Neutrophil (primary cell): ENCODE measurements at regions not wholly inside any gene's neighbourhood (a gene's known extent, or its start where the extent isn't known, plus 50 kb on each side); places are given as distances from the start of the nearest gene placed in this dataset.

ENCODE experiments used
- H3K27ac ChIP-seq: fragments of 200-600 bp; sonication (generic); 2 replicates; pipeline ENCODE4 v1.5.1; 2016; ENCODE audit warnings: mild to moderate bottlenecking, moderate library complexity
- H3K27me3 ChIP-seq: fragments of 200-600 bp; sonication (generic); 2 replicates; pipeline ENCODE4 v1.6.0; 2016; ENCODE audit warnings: mild to moderate bottlenecking
- H3K36me3 ChIP-seq: fragments of 200-600 bp; sonication (generic); 2 replicates; pipeline ENCODE4 v1.5.1; 2017
- H3K4me1 ChIP-seq, 2 experiments: fragments of 200-600 bp in 1 of 2; sonication (generic) in 1 of 2; 1 replicate in 1 of 2; 2 replicates in 1 of 2; pipeline versions ENCODE4 v1.5.1 to v1.6.1; 2013 to 2016; ENCODE audit warnings: low read depth in 1 of 2, low read length in 1 of 2, mild to moderate bottlenecking in 1 of 2, moderate library complexity in 1 of 2; ENCODE audit not compliant: control insufficient read depth in 1 of 2, insufficient read depth in 1 of 2
- H3K4me3 ChIP-seq, 2 experiments: fragments of 200-600 bp in 1 of 2; sonication (generic) in 1 of 2; 1 replicate in 1 of 2; 2 replicates in 1 of 2; pipeline ENCODE4 v1.5.1; 2013 to 2016; ENCODE audit warnings: low read depth in 1 of 2, low read length in 1 of 2, mild to moderate bottlenecking in 1 of 2, moderate library complexity in 1 of 2
- H3K9me3 ChIP-seq: fragments of 200-600 bp; sonication (generic); 2 replicates; pipeline ENCODE4 v1.5.1; 2016
- TF ChIP-seq, protein P1 (sequence below): fragments of 200-600 bp; sonication (generic); IDR thresholded peaks from 2 replicates; pipeline ENCODE4 v1.5.1; 2016; ENCODE audit warnings: antibody characterized with exemption

DNA sequence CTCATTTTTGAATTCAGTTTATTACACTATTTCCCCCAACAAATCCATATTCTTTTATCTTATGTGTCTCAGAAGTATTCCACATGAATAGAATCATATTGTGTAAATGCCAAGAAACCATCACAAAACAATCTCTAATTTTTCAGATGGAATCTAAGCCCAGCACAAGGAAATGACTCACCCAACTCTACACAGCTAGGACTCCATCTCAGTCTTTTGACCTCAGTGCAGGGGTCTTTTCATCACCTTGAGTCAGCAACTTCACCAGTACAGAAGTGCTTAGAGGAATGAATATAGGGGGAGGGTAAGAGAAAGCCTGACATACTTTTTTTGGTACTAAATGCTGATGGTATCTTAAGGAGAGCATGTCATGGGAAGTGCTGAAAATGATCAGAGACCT is 169.3 kb upstream of the LRRN1 start:
- H3K9me3 ChIP-seq: no peaks in the 10 kb centered on the region
- TF ChIP-seq, protein P1, sequence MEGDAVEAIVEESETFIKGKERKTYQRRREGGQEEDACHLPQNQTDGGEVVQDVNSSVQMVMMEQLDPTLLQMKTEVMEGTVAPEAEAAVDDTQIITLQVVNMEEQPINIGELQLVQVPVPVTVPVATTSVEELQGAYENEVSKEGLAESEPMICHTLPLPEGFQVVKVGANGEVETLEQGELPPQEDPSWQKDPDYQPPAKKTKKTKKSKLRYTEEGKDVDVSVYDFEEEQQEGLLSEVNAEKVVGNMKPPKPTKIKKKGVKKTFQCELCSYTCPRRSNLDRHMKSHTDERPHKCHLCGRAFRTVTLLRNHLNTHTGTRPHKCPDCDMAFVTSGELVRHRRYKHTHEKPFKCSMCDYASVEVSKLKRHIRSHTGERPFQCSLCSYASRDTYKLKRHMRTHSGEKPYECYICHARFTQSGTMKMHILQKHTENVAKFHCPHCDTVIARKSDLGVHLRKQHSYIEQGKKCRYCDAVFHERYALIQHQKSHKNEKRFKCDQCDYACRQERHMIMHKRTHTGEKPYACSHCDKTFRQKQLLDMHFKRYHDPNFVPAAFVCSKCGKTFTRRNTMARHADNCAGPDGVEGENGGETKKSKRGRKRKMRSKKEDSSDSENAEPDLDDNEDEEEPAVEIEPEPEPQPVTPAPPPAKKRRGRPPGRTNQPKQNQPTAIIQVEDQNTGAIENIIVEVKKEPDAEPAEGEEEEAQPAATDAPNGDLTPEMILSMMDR: no peak
- H3K27ac ChIP-seq: no peak overlapping the region
- H3K27me3 ChIP-seq: no peaks in the 10 kb centered on the region
- no peaks in the 10 kb centered on the region for H3K36me3 ChIP-seq
- H3K4me3 ChIP-seq: no peak overlapping the region
- peaks cover 9% of the 10 kb centered on the region in 2 experiments for H3K4me1 ChIP-seq

DNA sequence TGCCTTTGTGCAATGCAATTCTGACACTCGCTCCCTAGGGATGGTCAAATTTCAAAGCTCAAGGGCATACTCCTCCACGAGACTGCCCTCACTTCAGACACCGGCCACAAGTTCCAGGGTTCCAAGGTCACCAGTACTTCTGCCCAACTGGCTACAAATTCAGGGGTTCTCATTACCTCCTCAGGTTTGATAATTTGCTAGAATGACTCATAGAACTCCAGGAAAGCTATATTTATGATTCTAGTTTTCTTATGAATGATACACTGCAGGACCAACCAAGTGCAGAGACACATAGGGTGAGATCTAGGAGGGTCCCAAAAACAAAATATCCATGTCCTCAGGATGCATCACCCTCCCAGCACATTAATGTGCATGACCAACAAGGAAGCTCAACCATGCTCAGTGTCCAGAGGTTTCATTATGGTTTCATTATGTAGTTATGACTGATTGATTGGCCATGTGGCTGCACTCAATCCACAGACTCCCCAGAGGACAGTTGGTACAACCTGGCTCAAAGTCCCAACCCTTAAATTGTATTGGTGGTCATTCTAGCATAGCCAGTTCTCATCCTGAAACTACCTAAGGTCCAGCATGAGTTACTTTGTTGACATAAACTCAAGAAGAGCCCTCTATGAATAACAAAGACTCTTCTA is 170.4 kb upstream of the LRRN1 start:
- Histone ChIP-seq H3K27me3 (no peaks in the 10 kb centered on the region), H3K27ac (no peak overlapping the region), H3K4me3 (no peak overlapping the region), H3K4me1 (peaks cover 9% of the 10 kb centered on the region in 2 experiments), H3K9me3 (no peaks in the 10 kb centered on the region), H3K36me3 (no peaks in the 10 kb centered on the region)
- TF ChIP-seq, protein P1: no peak

DNA sequence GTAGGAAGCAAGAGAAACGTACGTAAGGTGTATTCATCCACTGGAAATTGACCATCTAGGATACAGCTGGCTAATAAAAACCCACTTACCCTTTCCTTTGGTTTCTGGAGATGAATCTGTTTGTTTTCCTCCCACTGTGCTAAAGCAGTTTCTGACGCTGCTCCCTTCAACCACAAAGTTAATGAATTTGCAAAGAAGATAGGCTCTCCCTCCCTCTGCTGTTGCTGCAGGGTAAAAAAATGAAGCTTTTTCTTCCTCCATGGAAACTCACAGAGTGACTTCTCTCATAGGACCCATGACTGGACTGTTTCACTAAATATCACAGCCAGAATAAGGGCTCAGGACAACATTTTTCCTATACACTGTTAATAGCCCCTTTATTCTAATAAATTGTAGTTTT is 172.1 kb upstream of the LRRN1 start:
- no peaks in the 10 kb centered on the region for H3K36me3 ChIP-seq

DNA sequence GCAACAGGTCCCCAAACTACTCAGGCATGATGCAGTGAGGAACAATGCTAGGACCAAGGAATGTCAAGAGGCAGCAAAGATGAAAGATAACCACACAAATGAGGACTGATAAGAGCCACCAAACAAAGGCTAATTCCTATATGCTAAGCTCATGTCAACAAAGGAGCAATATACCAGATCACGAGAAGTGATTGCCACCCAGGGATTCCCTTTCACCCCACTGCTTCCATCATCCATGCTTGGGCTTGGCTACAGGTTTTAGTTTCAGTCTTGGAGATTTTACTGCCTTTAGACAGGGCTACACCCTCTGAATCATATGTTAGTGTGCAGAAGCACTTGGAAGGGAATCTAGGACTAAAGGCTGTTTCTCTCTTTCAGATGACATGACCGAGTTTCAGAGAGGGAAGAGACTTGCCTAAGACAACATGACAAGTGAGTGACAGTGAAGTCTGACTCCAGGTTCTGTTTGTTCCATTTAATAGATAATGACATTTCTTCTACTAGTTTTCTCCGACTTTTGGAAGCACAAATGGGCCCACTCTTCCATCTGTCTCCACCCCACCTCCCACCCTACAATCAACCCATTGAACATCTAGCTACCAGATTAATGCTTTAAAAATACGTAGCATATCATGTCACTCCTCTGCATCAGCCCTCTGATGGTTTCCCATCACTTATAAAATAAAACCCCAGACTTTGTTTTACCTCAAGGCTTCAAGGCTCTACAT is 173.5 kb upstream of the LRRN1 start:
- no peaks in the 10 kb centered on the region for H3K9me3 ChIP-seq
- no peaks in the 10 kb centered on the region for H3K27me3 ChIP-seq
- H3K4me3 ChIP-seq: no peak overlapping the region
- H3K27ac ChIP-seq: no peak overlapping the region
- H3K36me3 ChIP-seq: no peaks in the 10 kb centered on the region
- no peaks in the 10 kb centered on the region for H3K4me1 ChIP-seq
- TF ChIP-seq, protein P1: no peak

More for the DNA sequence above, 172.1 kb upstream of the LRRN1 start:
- Histone ChIP-seq H3K27me3 (no peaks in the 10 kb centered on the region), H3K4me3 (no peak overlapping the region), H3K9me3 (no peaks in the 10 kb centered on the region), H3K27ac (no peak overlapping the region), H3K4me1 (peaks cover 1% of the 10 kb centered on the region in 2 experiments)
- TF ChIP-seq, protein P1: no peak

DNA sequence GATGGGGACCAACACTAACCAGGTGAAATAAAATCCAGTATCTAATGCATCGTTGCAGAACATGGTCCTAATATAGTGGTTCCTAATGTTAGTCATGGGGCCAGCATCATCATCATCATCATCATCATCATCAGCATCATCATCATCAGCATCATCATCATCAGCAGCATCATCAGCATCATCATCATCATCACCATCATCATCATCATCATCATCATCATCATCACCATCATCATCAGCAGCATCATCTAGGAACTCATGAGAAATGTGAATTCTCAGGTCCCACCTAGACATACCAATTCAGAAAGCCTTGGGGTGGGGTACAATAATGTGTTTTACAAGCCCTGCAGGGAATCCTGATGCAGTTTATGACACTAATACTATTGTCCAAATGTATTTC is 179.4 kb upstream of the LRRN1 start:
- Histone ChIP-seq H3K4me3 (no peak overlapping the region), H3K4me1 (no peaks in the 10 kb centered on the region), H3K36me3 (no peaks in the 10 kb centered on the region), H3K27me3 (no peaks in the 10 kb centered on the region), H3K27ac (no peak overlapping the region), H3K9me3 (no peaks in the 10 kb centered on the region)
- TF ChIP-seq, protein P1: no peak
